ENCODE measurements at regions not wholly inside any gene's neighbourhood (a gene's known extent, or its start where the extent isn't known, plus 50 kb on each side); places are given as distances from the start of the nearest gene placed in this dataset.

DNA sequence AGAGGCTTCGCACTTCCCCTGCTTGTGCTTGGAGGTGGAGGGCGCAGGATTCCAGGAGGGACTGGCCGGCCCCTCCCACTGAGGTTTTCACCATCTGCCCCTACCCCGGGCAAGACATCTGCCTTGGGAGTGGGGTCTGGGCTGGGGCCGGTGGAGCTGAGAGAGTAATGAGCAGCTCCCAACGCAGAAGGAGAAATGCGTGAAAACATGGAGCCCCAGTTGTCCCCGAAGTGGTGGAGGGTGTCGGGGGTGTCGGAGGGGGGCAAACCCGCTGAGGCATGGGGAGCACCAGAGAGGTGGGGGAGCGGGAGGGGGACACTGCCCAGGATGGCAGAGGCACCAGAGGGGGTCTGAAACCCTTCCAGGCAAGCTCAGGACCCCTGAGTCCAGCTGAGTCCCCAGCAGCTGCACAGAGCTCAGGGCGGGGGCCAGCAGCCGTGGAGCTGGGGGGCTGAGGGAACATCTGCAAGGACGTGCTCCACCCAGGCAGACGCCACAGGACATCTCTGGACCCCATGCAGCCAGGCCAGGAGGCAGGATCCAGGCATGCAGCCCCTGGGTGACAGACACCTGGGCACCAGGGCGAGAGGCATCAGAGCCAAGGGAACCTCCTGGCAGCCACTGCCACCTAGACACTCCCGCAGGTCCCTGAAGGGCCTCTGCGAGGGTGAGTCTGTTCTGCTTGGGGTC lies 110.6 kb downstream of the SIK1 start:
- TF ChIP-seq, protein P1, sequence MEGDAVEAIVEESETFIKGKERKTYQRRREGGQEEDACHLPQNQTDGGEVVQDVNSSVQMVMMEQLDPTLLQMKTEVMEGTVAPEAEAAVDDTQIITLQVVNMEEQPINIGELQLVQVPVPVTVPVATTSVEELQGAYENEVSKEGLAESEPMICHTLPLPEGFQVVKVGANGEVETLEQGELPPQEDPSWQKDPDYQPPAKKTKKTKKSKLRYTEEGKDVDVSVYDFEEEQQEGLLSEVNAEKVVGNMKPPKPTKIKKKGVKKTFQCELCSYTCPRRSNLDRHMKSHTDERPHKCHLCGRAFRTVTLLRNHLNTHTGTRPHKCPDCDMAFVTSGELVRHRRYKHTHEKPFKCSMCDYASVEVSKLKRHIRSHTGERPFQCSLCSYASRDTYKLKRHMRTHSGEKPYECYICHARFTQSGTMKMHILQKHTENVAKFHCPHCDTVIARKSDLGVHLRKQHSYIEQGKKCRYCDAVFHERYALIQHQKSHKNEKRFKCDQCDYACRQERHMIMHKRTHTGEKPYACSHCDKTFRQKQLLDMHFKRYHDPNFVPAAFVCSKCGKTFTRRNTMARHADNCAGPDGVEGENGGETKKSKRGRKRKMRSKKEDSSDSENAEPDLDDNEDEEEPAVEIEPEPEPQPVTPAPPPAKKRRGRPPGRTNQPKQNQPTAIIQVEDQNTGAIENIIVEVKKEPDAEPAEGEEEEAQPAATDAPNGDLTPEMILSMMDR (IDR thresholded peaks at IDR 0.05; ENCODE audit: unreplicated experiment) = no peak
- no peaks in the 10 kb centered on the region for H3K9me3 Mint-ChIP-seq (ENCODE audit: low read depth, unreplicated experiment)
- intact Hi-C loops (cut with micrococcal nuclease; ENCODE audit: unreplicated experiment) = no loop called here
- H3K27me3 Mint-ChIP-seq (ENCODE audit: unreplicated experiment) = no peaks in the 10 kb centered on the region
- CTCF ChIA-PET = interaction anchor here (0.6 kb wide), 1 partner anchor 312 kb away, joined by 7 read pairs; no protein-coding TSS in a partner anchor
- no peak overlapping the region for H3K4me3 Mint-ChIP-seq (ENCODE audit: low read depth, unreplicated experiment)
- peaks cover 17% of the 10 kb centered on the region for H3K4me1 Mint-ChIP-seq (ENCODE audit: low read depth, unreplicated experiment)
- H3K36me3 Mint-ChIP-seq (ENCODE audit: insufficient read depth, unreplicated experiment) = no peaks in the 10 kb centered on the region
- no peak overlapping the region for H3K27ac Mint-ChIP-seq (ENCODE audit: unreplicated experiment)
- no peak for DNase-seq
- BruUV-seq (replicated peaks) = no TSS peak

DNA sequence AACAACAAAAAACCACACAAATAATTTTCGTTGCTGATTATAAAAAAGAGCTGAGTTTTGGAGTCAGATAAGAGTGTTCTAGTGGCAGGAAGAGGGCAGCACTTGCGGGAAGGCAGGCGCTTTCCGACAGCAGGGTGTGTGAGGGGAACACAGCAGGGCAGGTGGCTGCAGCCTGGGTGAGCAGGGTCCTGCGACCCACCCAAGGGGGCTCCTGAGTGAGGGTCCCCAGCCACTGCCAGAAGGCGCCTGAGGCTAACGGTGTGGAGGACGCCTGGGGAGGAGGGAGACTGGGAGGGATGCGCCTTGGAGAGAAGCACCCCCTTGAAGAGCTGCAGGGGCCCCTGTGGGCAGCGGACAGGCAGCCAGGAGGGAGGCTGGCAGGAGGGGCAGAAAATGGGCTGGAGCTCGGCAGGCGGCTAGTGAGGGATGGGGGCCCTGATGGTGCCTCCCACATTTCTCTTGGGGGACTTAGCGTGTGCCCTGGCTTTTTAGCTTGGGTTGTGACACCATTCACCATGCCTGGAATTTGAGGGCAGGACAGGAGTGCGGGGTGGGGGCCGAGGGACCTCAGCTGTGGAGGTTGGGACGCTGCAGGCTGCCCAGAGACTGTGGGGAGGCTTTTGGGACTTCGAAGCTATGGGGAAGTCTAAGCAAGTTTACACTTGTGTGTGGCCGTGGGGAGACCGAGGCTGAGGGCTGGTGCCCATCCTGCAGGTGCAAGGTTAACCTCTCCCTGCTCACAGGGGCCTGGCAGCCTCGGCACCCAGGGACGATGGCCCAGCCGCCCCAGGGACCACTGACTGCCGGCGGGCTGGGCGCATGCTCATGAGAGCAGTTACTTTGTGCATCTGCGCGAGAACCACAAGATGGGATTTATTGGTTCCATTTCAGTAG lies 111.4 kb downstream of the SIK1 start:
- intact Hi-C loops (cut with micrococcal nuclease; ENCODE audit: unreplicated experiment) = no loop called here
- H3K4me1 Mint-ChIP-seq (ENCODE audit: low read depth, unreplicated experiment) = peaks cover 23% of the 10 kb centered on the region
- H3K27me3 Mint-ChIP-seq (ENCODE audit: unreplicated experiment) = no peaks in the 10 kb centered on the region
- TF ChIP-seq, protein P1 (IDR thresholded peaks at IDR 0.05; ENCODE audit: unreplicated experiment) = no peak
- no peaks in the 10 kb centered on the region for H3K36me3 Mint-ChIP-seq (ENCODE audit: insufficient read depth, unreplicated experiment)
- BruUV-seq (replicated peaks) = no TSS peak
- no peaks in the 10 kb centered on the region for H3K9me3 Mint-ChIP-seq (ENCODE audit: low read depth, unreplicated experiment)
- no peak overlapping the region for H3K27ac Mint-ChIP-seq (ENCODE audit: unreplicated experiment)
- no peak for DNase-seq
- CTCF ChIA-PET = interaction anchor here (0.6 kb wide), 1 partner anchor 313 kb away, joined by 7 read pairs; no protein-coding TSS in a partner anchor
- no peak overlapping the region for H3K4me3 Mint-ChIP-seq (ENCODE audit: low read depth, unreplicated experiment)

DNA sequence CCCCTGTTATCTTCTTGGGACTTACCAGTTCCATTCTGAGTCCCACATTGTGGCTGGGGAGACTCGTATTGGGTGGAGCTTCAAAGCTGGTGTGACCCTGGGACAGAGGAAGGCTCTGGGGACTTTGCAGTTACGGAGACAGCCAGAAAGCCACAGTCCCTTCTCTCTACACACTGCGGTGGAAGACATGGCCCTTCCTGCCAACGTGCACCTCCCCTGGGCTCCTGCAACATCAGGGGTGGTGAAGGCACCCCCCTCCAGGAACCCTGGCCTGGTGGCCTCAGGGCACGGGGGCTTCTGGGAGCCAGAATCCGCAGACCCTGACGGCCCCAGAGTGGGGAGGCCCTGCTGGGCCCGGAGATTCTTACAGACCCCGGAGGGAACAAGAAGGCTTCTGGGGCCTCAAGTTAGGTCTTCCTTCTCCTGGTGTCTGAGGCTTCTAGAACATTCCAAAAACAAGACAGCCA lies 113.0 kb downstream of the SIK1 start:
- no peaks in the 10 kb centered on the region for H3K9me3 Mint-ChIP-seq (ENCODE audit: low read depth, unreplicated experiment)
- DNase-seq = no peak
- H3K4me3 Mint-ChIP-seq (ENCODE audit: low read depth, unreplicated experiment) = no peak overlapping the region
- intact Hi-C loops (cut with micrococcal nuclease; ENCODE audit: unreplicated experiment) = no loop called here
- H3K27me3 Mint-ChIP-seq (ENCODE audit: unreplicated experiment) = no peaks in the 10 kb centered on the region
- H3K4me1 Mint-ChIP-seq (ENCODE audit: low read depth, unreplicated experiment) = peaks cover 23% of the 10 kb centered on the region
- CTCF ChIA-PET = no interaction called here
- TF ChIP-seq, protein P1 (IDR thresholded peaks at IDR 0.05; ENCODE audit: unreplicated experiment) = no peak
- no TSS peak for BruUV-seq (replicated peaks)
- no peak overlapping the region for H3K27ac Mint-ChIP-seq (ENCODE audit: unreplicated experiment)
- H3K36me3 Mint-ChIP-seq (ENCODE audit: insufficient read depth, unreplicated experiment) = no peaks in the 10 kb centered on the region

DNA sequence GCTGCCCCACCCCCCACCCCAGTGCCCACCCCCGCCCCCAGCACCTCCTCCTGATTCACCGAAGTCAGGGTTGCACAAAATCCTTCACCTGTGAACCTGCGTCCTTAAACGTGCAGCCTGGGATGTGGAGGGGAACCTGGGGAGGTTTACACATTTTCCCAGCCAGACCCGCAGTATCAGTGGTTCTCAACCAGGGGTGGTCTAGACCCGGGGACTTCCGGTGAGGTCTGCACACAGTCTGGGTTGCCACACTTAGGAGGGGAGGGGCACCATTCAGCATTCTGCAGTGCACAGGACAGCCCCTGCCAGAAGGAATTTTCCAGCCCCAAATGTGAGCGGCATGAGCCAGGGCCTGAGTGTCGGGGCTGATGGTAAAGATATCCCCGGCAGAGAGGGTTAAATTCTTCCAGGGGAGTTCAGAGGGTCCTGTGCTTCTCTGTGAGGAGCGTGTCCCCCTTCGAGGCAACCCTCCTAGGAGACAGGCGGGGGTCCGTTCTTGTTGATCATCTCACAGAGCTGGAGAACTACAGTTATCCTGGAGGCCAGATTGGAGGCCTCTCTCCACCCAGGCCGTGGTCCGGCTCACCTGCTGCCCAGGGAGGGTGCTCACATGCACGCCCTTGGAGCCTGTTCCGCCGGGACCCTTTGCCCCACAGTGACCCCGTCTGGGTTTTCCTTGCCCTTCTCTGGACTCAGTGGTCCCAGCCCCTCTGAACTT lies 113.6 kb downstream of the SIK1 start:
- TF ChIP-seq, protein P1 (IDR thresholded peaks at IDR 0.05; ENCODE audit: unreplicated experiment) = no peak
- Mint-ChIP-seq H3K4me1 (ENCODE audit: low read depth, unreplicated experiment) (peaks cover 23% of the 10 kb centered on the region), H3K27ac (ENCODE audit: unreplicated experiment) (no peak overlapping the region), H3K27me3 (ENCODE audit: unreplicated experiment) (no peaks in the 10 kb centered on the region), H3K36me3 (ENCODE audit: insufficient read depth, unreplicated experiment) (no peaks in the 10 kb centered on the region), H3K4me3 (ENCODE audit: low read depth, unreplicated experiment) (no peak overlapping the region), H3K9me3 (ENCODE audit: low read depth, unreplicated experiment) (no peaks in the 10 kb centered on the region)
- BruUV-seq (replicated peaks) = no TSS peak
- CTCF ChIA-PET = no interaction called here
- intact Hi-C loops (cut with micrococcal nuclease; ENCODE audit: unreplicated experiment) = no loop called here
- DNase-seq = no peak

Data from Calu3 (cell line).